ENCODE measurements at regions not wholly inside any gene's neighbourhood (a gene's known extent, or its start where the extent isn't known, plus 50 kb on each side); places are given as distances from the start of the nearest gene placed in this dataset.
"Not testable (repeated sequence)": the region's sequence is repeated elsewhere in the genome, so short reads cannot be mapped to it uniquely, and the experiment has no call there.

DNA sequence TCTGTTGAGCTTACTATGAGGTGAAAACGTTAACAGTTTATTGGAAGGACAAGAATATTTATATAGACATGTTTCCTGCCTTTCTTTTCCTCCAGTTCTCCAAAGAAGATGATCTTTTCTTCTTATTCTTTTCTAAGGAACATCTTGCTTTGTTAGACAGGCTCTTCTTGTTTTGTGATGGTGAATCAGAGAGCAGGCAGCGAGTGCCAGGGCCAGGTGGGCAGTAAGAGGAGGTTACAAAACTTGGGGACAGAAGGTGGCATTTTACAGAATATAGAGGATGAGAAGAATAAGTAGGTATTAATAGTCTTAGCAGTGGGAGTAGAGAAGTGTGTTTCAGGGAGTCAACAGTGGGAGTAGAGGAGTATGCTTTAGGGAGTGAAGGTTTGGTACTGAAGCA lies 223.6 kb downstream of the ARL4A start:
- in situ Hi-C loops (cut with MboI; ENCODE audit: low pct_unique_long_range_greater_than_20kb in 2 of 9, low sequenced_read_pairs in 9 of 9, unreplicated experiment in 9 of 9), result no loop called here
- H3K4me1 ChIP-seq (replicated peaks in 1 of 2), result no peaks in the 10 kb centered on the region
- H3K27ac ChIP-seq, result no peak overlapping the region
- ATAC-seq (replicated peaks in 6 of 8), result no peak
- no peak overlapping the region for H3K4me3 ChIP-seq
- 15 to 100% (median 87%) methylated on average over 1 to 2 of the region's 2 CpGs; no CpG with 5 or more reads in 1 of the 10 experiments for WGBS, 10 experiments

GRCh38 chr7:12913002-12913401 lies 225.6 kb downstream of the ARL4A start:
- no peak for ATAC-seq (replicated peaks in 6 of 8)
- WGBS, 10 experiments, result 11 to 91% (median 39%) methylated on average over 1 to 3 of the region's 3 CpGs
- Histone ChIP-seq H3K27ac (no peak overlapping the region), H3K4me3 (no peak overlapping the region), H3K4me1 (replicated peaks in 1 of 2) (no peaks in the 10 kb centered on the region)
- in situ Hi-C loops (cut with MboI; ENCODE audit: low pct_unique_long_range_greater_than_20kb in 2 of 9, low sequenced_read_pairs in 9 of 9, unreplicated experiment in 9 of 9), result no loop called here

- no peaks in the 10 kb centered on the region for H3K4me1 ChIP-seq (replicated peaks in 1 of 2)
- in situ Hi-C loops (cut with MboI; ENCODE audit: low pct_unique_long_range_greater_than_20kb in 2 of 9, low sequenced_read_pairs in 9 of 9, unreplicated experiment in 9 of 9), result no loop called here
- no peak overlapping the region for H3K27ac ChIP-seq
- no peak for ATAC-seq (replicated peaks in 6 of 8)
- WGBS, 10 experiments, result 0 to 100% (median 91%) methylated on average over 1 to 2 of the region's 2 CpGs; no CpG with 5 or more reads in 1 of the 10 experiments
- H3K4me3 ChIP-seq, result no peak overlapping the region
Measured at GRCh38 chr7:12917801-12918200, 230.4 kb downstream of the ARL4A start.

- in situ Hi-C loops (cut with MboI; ENCODE audit: low pct_unique_long_range_greater_than_20kb in 2 of 9, low sequenced_read_pairs in 9 of 9, unreplicated experiment in 9 of 9), result no loop called here
- Histone ChIP-seq H3K27ac (no peak overlapping the region), H3K4me1 (replicated peaks in 1 of 2) (peaks cover 9 to 13% of the 10 kb centered on the region in 2 donors), H3K4me3 (no peak overlapping the region)
- WGBS, 10 experiments, result 58 to 93% (median 75%) methylated on average over 1 to 4 of the region's 5 CpGs; no CpG with 5 or more reads in 5 of the 10 experiments
- ATAC-seq (replicated peaks in 6 of 8), result peak in 1 of 8 experiments; percentile 39
Measured at GRCh38 chr7:12921751-12922345, 234.4 kb downstream of the ARL4A start.

- in situ Hi-C loops (cut with MboI; ENCODE audit: low pct_unique_long_range_greater_than_20kb in 2 of 9, low sequenced_read_pairs in 9 of 9, unreplicated experiment in 9 of 9), result no loop called here
- Histone ChIP-seq H3K4me3 (no peak overlapping the region), H3K4me1 (replicated peaks in 1 of 2) (peaks cover 13 to 15% of the 10 kb centered on the region in 2 donors), H3K27ac (no peak overlapping the region)
- WGBS, 10 experiments, result 49 to 100% (median 79%) methylated on average over 1 to 4 of the region's 4 CpGs
- peak in 1 of 8 experiments; percentile 42 for ATAC-seq (replicated peaks in 6 of 8)
Measured at GRCh38 chr7:12923971-12924370, 236.5 kb downstream of the ARL4A start.

DNA sequence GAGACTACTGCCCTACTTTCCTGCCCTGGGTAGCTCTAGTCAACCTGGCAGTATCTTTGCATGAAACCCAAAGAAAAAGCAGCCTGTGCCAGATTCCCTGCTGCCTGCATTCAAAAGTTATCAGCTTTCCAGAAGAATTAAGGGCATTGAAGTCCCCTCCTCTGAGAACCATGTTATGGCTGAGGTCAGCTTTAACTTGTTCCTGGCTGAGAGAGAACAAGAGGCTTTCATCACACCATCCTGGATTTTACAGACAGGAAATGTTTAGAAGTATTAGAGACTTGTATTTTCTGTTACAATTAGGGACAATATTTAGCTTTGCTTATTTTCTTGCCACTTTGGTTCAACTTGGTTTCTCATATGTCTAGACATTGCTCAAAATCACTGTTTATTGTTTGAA lies 238.8 kb downstream of the ARL4A start:
- ATAC-seq (replicated peaks in 6 of 8), result peak in 1 of 8 experiments; percentile 23
- in situ Hi-C loops (cut with MboI; ENCODE audit: low pct_unique_long_range_greater_than_20kb in 2 of 9, low sequenced_read_pairs in 9 of 9, unreplicated experiment in 9 of 9), result no loop called here
- Histone ChIP-seq H3K4me3 (no peak overlapping the region), H3K27ac (no peak overlapping the region), H3K4me1 (replicated peaks in 1 of 2) (peaks cover 13 to 16% of the 10 kb centered on the region in 2 donors)

DNA sequence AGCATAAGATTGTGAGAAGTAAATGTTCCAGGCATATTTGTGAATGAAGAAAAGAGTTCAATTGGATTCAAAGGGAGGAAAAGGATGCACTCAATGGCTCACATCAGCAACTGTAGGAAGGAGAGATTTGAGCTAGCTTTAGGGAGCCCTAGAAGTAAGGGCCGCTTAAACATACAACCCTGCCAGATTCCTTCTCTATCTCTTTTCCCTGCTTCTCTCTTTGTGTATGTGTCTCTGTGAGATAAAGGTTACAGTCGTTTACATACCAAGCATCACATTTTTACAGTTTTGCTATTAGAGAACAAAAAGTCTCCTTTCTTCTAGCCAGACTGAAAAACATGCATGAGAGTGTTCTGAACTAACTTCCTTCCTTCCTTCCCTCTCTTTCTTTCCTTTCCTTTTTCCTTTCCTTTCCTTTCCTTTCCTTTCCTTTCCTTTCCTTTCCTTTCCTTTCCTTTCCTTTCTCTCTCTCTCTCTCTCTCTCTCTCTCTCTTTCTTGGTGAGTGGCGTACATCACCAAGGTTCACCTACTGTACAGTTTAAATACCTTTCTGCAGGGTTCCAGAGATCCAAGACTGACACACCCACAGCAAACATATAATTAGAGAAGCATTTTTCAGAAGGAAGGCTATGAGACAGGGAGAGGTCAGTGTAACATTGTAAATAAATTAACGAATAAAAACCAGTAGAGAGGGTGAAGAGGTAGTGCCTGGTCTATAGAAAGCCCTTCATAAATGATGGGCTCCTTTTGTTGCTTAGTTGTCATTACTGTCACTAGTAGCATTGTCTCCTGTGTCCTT lies 240.4 kb downstream of the ARL4A start:
- peak in 4 of 8 experiments; percentile 13 to 61 (median 38) for ATAC-seq (replicated peaks in 6 of 8)
- Histone ChIP-seq H3K4me3 (no peak overlapping the region), H3K4me1 (replicated peaks in 1 of 2) (peaks cover 13 to 16% of the 10 kb centered on the region in 2 donors), H3K27ac (no peak overlapping the region)
- WGBS, 10 experiments, result 63 to 100% (median 74%) methylated on average over 1 to 4 of the region's 4 CpGs; no CpG with 5 or more reads in 3 of the 10 experiments
- in situ Hi-C loops (cut with MboI; ENCODE audit: low pct_unique_long_range_greater_than_20kb in 2 of 9, low sequenced_read_pairs in 9 of 9, unreplicated experiment in 9 of 9), result no loop called here

- WGBS, 10 experiments, result 71 to 100% (median 100%) methylated on average over 1 of the region's 1 CpG; no CpG with 5 or more reads in 2 of the 10 experiments
- H3K27ac ChIP-seq, result no peak overlapping the region
- peaks cover 6 to 16% of the 10 kb centered on the region in 2 donors for H3K4me1 ChIP-seq (replicated peaks in 1 of 2)
- in situ Hi-C loops (cut with MboI; ENCODE audit: low pct_unique_long_range_greater_than_20kb in 2 of 9, low sequenced_read_pairs in 9 of 9, unreplicated experiment in 9 of 9), result no loop called here
- peak in 2 of 8 experiments; percentile 43 to 59 for ATAC-seq (replicated peaks in 6 of 8)
- no peak overlapping the region for H3K4me3 ChIP-seq
Measured at GRCh38 chr7:12929476-12930140, 242.2 kb downstream of the ARL4A start.

DNA sequence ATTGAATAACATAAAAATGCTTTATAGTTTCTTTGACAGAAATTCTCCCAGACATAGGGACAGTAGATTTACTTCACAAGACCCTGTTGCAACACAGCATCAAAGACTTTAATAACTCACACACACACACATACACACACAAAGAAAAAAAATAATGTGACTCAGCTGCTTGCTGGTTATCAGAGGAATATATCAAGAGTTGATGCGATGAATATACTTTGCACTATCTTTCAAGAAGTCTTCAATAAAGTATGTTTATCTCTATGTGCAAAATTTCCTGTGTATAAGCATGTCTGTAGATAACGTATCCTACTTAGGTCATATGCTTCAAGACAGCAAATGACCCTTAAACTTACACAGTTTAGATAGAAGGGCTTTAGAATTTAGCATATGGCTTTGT lies 243.1 kb downstream of the ARL4A start:
- Histone ChIP-seq H3K4me1 (replicated peaks in 1 of 2) (peaks cover 6 to 16% of the 10 kb centered on the region in 2 donors), H3K27ac (no peak overlapping the region), H3K4me3 (no peak overlapping the region)
- in situ Hi-C loops (cut with MboI; ENCODE audit: low pct_unique_long_range_greater_than_20kb in 2 of 9, low sequenced_read_pairs in 9 of 9, unreplicated experiment in 9 of 9), result no loop called here
- ATAC-seq (replicated peaks in 6 of 8), result peak in 1 of 8 experiments; percentile 48
- 30 to 100% (median 75%) methylated on average over 1 to 2 of the region's 2 CpGs; no CpG with 5 or more reads in 4 of the 10 experiments for WGBS, 10 experiments

- 62 to 98% (median 94%) methylated on average over 3 to 18 of the region's 19 CpGs; no CpG with 5 or more reads in 1 of the 10 experiments for WGBS, 10 experiments
- H3K27ac ChIP-seq; H3K4me3 ChIP-seq; H3K4me1 ChIP-seq (replicated peaks in 1 of 2); in situ Hi-C loops (cut with MboI; ENCODE audit: low pct_unique_long_range_greater_than_20kb in 2 of 9, low sequenced_read_pairs in 9 of 9, unreplicated experiment in 9 of 9); ATAC-seq (replicated peaks in 6 of 8): not testable (repeated sequence)
Measured at GRCh38 chr7:12931465-12931864, 244.0 kb downstream of the ARL4A start.

DNA sequence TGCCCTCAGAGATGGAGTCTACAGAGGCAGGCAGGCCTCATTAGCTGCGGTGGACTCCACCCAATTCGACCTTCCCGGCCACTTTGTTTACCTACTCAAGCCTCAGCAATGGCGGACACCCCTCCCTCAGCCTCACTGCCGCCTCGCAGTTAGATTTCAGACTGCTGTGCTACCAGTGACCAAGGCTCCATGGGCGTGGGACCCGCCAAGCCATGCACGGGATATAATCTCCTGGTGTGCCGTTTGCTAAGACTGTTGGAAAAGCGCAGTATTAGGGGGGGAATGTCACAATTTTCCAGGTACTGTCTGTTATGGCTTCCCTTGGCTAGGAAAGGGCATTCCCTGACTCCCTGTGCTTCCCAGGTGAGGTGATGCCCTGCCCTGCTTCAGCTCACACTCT lies 252.3 kb downstream of the ARL4A start:
- in situ Hi-C loops (cut with MboI; ENCODE audit: low pct_unique_long_range_greater_than_20kb in 2 of 9, low sequenced_read_pairs in 9 of 9, unreplicated experiment in 9 of 9), result no loop called here
- no peak for ATAC-seq (replicated peaks in 6 of 8)
- no peak overlapping the region for H3K4me3 ChIP-seq
- no peak overlapping the region for H3K27ac ChIP-seq
- H3K4me1 ChIP-seq (replicated peaks in 1 of 2), result no peaks in the 10 kb centered on the region
- WGBS, 10 experiments, result 80 to 97% (median 89%) methylated on average over 1 to 11 of the region's 11 CpGs; no CpG with 5 or more reads in 7 of the 10 experiments

- no peak overlapping the region for H3K27ac ChIP-seq
- no peak overlapping the region for H3K4me3 ChIP-seq
- in situ Hi-C loops (cut with MboI; ENCODE audit: low pct_unique_long_range_greater_than_20kb in 2 of 9, low sequenced_read_pairs in 9 of 9, unreplicated experiment in 9 of 9), result no loop called here
- ATAC-seq (replicated peaks in 6 of 8), result no peak
- H3K4me1 ChIP-seq (replicated peaks in 1 of 2), result no peaks in the 10 kb centered on the region
- 51 to 100% (median 89%) methylated on average over 2 to 8 of the region's 8 CpGs for whole genome bisulfite sequencing, 10 experiments
Measured at GRCh38 chr7:12941512-12941911, 254.1 kb downstream of the ARL4A start.

DNA sequence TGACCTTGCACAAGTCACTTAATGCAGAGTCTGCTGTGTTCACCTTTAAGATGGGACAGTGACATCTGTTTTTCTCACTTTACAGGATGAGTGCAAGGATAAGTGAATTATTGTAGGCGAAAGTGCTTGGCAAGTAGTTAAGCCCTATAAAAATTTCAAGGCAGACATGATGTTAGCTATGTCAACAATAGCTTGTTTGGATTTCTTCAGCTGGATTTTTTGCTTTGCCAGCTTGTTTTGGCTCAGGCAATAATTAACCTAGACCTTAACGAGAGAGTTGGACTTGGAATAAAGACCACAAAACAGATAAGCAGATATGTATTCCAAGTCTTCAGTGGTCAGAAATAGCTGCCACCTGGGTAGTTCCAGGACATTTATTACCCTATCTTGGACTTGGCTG lies 255.2 kb downstream of the ARL4A start:
- in situ Hi-C loops (cut with MboI; ENCODE audit: low pct_unique_long_range_greater_than_20kb in 2 of 9, low sequenced_read_pairs in 9 of 9, unreplicated experiment in 9 of 9), result no loop called here

More for the DNA sequence above, 255.2 kb downstream of the ARL4A start:
- ATAC-seq (replicated peaks in 6 of 8), result peak in 1 of 8 experiments; percentile 16
- WGBS, 10 experiments, result 25 to 100% (median 87%) methylated on average over 1 to 2 of the region's 2 CpGs; no CpG with 5 or more reads in 1 of the 10 experiments
- no peak overlapping the region for H3K27ac ChIP-seq
- no peaks in the 10 kb centered on the region for H3K4me1 ChIP-seq (replicated peaks in 1 of 2)
- H3K4me3 ChIP-seq, result no peak overlapping the region

Measured in motor neuron (in vitro differentiated cells).